Left lung (tissue), 4 donors: ENCODE measurements at regions not wholly inside any gene's neighbourhood (a gene's known extent, or its start where the extent isn't known, plus 50 kb on each side); places are given as distances from the start of the nearest gene placed in this dataset.
A peak's percentile ranks its signal among the peaks of the same experiment; 100 is the strongest.

ENCODE experiments used
- ATAC-seq: fragments of 200-7000 bp; cut with Tn5 transposase; one replicate; pipeline ENCODE4 v1.9.1; 2020; ENCODE audit warnings: moderate library complexity
- DNase-seq, 4 donors: peaks; one replicate each; pipeline ENCODE4 v3.0.0-alpha.2; 2013 to 2020
- H3K27ac ChIP-seq, 2 donors: fragments of 200-600 bp; sonication (generic) in 1 of 2; one replicate each; pipeline versions ENCODE4 v1.5.0 to v1.8.0; 2020 to 2021
- H3K27me3 ChIP-seq, 2 donors: fragments of 200-600 bp; sonication (generic) in 1 of 2; one replicate each; pipeline versions ENCODE4 v1.5.0 to v1.8.0; 2020 to 2021
- H3K36me3 ChIP-seq, 2 donors: fragments of 200-600 bp; sonication (generic) in 1 of 2; one replicate each; pipeline versions ENCODE4 v1.5.0 to v1.8.0; 2020 to 2021
- H3K4me1 ChIP-seq, 2 donors: fragments of 200-600 bp; one replicate each; pipeline ENCODE4 v1.8.0; 2021
- H3K4me3 ChIP-seq, 2 donors: fragments of 200-600 bp; sonication (generic) in 1 of 2; one replicate each; pipeline versions ENCODE4 v1.5.0 to v1.8.0; 2020 to 2021; ENCODE audit warnings: mild to moderate bottlenecking in 1 of 2
- H3K9me3 ChIP-seq, 2 donors: fragments of 200-600 bp; sonication (generic) in 1 of 2; one replicate each; pipeline versions ENCODE4 v1.5.0 to v1.8.0; 2020 to 2021
- CTCF ChIP-seq, 2 donors: fragments of 200-600 bp; sonication (generic) in 1 of 2; IDR thresholded peaks; one replicate each; pipeline versions ENCODE4 v1.5.0 to v1.8.0; 2021; ENCODE audit warnings: antibody characterized with exemption in 2 of 2
- intact Hi-C, 2 donors: fragments of 100-400 bp; cut with DNase I; formaldehyde crosslinking; loops; one replicate each; pipeline versions ENCODE4 v1.11.2 to v1.14.2; 2022
- donor health status: DM: no; HTN: yes; CAD: no.
- donor health status: DM: no; HTN: no; CAD: no.

GRCh38 chr10:90175161-90175681 is 473.8 kb downstream of the KIF20B start:
- no peaks in the 10 kb centered on the region for H3K36me3 ChIP-seq
- no peak for ATAC-seq
- H3K27me3 ChIP-seq = no peaks in the 10 kb centered on the region
- TF ChIP-seq CTCF (IDR thresholded peaks at IDR 0.05) = no peak
- peak in 2 of 4 donors; percentile 47 to 51 for DNase-seq
- no peaks in the 10 kb centered on the region for H3K4me1 ChIP-seq
- H3K4me3 ChIP-seq = no peak overlapping the region
- H3K27ac ChIP-seq = no peak overlapping the region
- intact Hi-C loops = no loop called here
- H3K9me3 ChIP-seq = no peaks in the 10 kb centered on the region

- intact Hi-C loops = no loop called here
- ATAC-seq (peak; percentile 27), DNase-seq (no peak)
- no peak for TF ChIP-seq CTCF (IDR thresholded peaks at IDR 0.05)
- Histone ChIP-seq H3K9me3 (no peaks in the 10 kb centered on the region), H3K4me1 (no peaks in the 10 kb centered on the region), H3K27ac (no peak overlapping the region), H3K36me3 (no peaks in the 10 kb centered on the region), H3K27me3 (no peaks in the 10 kb centered on the region), H3K4me3 (no peak overlapping the region)
These were observed 478.5 kb downstream of the KIF20B start for GRCh38 chr10:90179696-90180407.

GRCh38 chr10:90180886-90181691 is 479.7 kb downstream of the KIF20B start:
- H3K9me3 ChIP-seq = no peaks in the 10 kb centered on the region
- no peak overlapping the region for H3K4me3 ChIP-seq
- ATAC-seq = no peak
- H3K27ac ChIP-seq = no peak overlapping the region
- no peaks in the 10 kb centered on the region for H3K27me3 ChIP-seq
- DNase-seq = no peak
- H3K4me1 ChIP-seq = no peaks in the 10 kb centered on the region
- intact Hi-C loops = no loop called here
- TF ChIP-seq CTCF (IDR thresholded peaks at IDR 0.05) = no peak
- no peaks in the 10 kb centered on the region for H3K36me3 ChIP-seq

GRCh38 chr10:90192825-90193224 is 491.4 kb downstream of the KIF20B start:
- no peaks in the 10 kb centered on the region for H3K36me3 ChIP-seq
- TF ChIP-seq CTCF (IDR thresholded peaks at IDR 0.05) = no peak
- intact Hi-C loops = no loop called here
- no peak overlapping the region for H3K27ac ChIP-seq
- H3K9me3 ChIP-seq = no peaks in the 10 kb centered on the region
- DNase-seq (no peak), ATAC-seq (no peak)
- no peaks in the 10 kb centered on the region for H3K27me3 ChIP-seq
- H3K4me1 ChIP-seq = no peaks in the 10 kb centered on the region
- no peak overlapping the region for H3K4me3 ChIP-seq
